WTC11 (cell line): ENCODE measurements at regions not wholly inside any gene's neighbourhood (a gene's known extent, or its start where the extent isn't known, plus 50 kb on each side); places are given as distances from the start of the nearest gene placed in this dataset.

Experiments
- NFYB ChIP-seq: sonication (generic); formaldehyde crosslinking; conservative IDR thresholded peaks from 2 replicates; pipeline ENCODE4 v1.8.0; 2022; ENCODE audit warnings: low read depth, missing genetic modification reagents
- NR2C2 ChIP-seq: sonication (generic); formaldehyde crosslinking; IDR thresholded peaks from 2 replicates; pipeline ENCODE4 v1.8.0; 2022; ENCODE audit warnings: mild to moderate bottlenecking, missing genetic modification reagents
- ZNF396 ChIP-seq: fragments of 250-450 bp; sonication (Bioruptor Pico); IDR thresholded peaks from 2 replicates; pipeline ENCODE4 v1.8.0; 2021; ENCODE audit warnings: mild to moderate bottlenecking, moderate library complexity, borderline replicate concordance
- TF ChIP-seq, protein P1 (sequence below): sonication (generic); formaldehyde crosslinking; IDR thresholded peaks from 2 replicates; pipeline ENCODE4 v1.8.1; 2023; ENCODE audit warnings: mild to moderate bottlenecking, missing genetic modification reagents, moderate library complexity
- TF ChIP-seq, protein P2 (sequence below): fragments of 200-600 bp; IDR thresholded peaks from 2 replicates; pipeline ENCODE4 v1.8.0; 2022; ENCODE audit warnings: antibody characterized with exemption
- TF ChIP-seq, protein P3 (sequence below): sonication (generic); formaldehyde crosslinking; IDR thresholded peaks from 2 replicates; pipeline ENCODE4 v1.8.1; 2023; ENCODE audit warnings: mild to moderate bottlenecking, missing genetic modification reagents, borderline replicate concordance
- TF ChIP-seq, protein P4 (sequence below): sonication (generic); formaldehyde crosslinking; IDR thresholded peaks from 2 replicates; pipeline ENCODE4 v1.8.1; 2022; ENCODE audit warnings: mild to moderate bottlenecking, missing genetic modification reagents, moderate library complexity, borderline replicate concordance

DNA sequence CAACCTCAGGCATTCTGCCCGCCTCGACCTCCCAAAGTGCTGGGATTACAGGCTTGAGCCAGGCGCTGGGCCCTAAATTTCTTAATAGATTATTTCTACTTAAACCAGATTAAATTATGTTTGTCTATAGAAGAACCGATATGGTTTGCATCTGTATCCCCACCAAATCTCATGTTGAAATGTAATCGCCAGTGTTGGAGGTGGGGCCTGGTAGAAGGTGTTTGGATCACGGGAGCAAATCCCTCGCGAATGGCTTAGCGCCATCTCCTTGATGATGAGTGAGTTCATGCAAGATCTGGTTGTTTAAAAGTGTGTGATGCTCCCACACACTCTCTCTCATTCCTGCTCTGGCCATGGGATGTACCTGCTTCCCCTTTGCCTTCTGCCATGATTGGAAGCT, 109.3 kb upstream of the NANOS1 start:
- TF ChIP-seq, protein P1, sequence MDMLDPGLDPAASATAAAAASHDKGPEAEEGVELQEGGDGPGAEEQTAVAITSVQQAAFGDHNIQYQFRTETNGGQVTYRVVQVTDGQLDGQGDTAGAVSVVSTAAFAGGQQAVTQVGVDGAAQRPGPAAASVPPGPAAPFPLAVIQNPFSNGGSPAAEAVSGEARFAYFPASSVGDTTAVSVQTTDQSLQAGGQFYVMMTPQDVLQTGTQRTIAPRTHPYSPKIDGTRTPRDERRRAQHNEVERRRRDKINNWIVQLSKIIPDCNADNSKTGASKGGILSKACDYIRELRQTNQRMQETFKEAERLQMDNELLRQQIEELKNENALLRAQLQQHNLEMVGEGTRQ (CRISPR knock-in tag), result no peak
- TF ChIP-seq NFYB (CRISPR knock-in tag) (no peak), ZNF396 (CRISPR knock-in tag) (no peak), NR2C2 (CRISPR knock-in tag) (no peak)
- TF ChIP-seq, protein P2, sequence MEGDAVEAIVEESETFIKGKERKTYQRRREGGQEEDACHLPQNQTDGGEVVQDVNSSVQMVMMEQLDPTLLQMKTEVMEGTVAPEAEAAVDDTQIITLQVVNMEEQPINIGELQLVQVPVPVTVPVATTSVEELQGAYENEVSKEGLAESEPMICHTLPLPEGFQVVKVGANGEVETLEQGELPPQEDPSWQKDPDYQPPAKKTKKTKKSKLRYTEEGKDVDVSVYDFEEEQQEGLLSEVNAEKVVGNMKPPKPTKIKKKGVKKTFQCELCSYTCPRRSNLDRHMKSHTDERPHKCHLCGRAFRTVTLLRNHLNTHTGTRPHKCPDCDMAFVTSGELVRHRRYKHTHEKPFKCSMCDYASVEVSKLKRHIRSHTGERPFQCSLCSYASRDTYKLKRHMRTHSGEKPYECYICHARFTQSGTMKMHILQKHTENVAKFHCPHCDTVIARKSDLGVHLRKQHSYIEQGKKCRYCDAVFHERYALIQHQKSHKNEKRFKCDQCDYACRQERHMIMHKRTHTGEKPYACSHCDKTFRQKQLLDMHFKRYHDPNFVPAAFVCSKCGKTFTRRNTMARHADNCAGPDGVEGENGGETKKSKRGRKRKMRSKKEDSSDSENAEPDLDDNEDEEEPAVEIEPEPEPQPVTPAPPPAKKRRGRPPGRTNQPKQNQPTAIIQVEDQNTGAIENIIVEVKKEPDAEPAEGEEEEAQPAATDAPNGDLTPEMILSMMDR, result no peak
- TF ChIP-seq, protein P3, sequence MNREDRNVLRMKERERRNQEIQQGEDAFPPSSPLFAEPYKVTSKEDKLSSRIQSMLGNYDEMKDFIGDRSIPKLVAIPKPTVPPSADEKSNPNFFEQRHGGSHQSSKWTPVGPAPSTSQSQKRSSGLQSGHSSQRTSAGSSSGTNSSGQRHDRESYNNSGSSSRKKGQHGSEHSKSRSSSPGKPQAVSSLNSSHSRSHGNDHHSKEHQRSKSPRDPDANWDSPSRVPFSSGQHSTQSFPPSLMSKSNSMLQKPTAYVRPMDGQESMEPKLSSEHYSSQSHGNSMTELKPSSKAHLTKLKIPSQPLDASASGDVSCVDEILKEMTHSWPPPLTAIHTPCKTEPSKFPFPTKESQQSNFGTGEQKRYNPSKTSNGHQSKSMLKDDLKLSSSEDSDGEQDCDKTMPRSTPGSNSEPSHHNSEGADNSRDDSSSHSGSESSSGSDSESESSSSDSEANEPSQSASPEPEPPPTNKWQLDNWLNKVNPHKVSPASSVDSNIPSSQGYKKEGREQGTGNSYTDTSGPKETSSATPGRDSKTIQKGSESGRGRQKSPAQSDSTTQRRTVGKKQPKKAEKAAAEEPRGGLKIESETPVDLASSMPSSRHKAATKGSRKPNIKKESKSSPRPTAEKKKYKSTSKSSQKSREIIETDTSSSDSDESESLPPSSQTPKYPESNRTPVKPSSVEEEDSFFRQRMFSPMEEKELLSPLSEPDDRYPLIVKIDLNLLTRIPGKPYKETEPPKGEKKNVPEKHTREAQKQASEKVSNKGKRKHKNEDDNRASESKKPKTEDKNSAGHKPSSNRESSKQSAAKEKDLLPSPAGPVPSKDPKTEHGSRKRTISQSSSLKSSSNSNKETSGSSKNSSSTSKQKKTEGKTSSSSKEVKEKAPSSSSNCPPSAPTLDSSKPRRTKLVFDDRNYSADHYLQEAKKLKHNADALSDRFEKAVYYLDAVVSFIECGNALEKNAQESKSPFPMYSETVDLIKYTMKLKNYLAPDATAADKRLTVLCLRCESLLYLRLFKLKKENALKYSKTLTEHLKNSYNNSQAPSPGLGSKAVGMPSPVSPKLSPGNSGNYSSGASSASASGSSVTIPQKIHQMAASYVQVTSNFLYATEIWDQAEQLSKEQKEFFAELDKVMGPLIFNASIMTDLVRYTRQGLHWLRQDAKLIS (CRISPR knock-in tag), result no peak
- TF ChIP-seq, protein P4, sequence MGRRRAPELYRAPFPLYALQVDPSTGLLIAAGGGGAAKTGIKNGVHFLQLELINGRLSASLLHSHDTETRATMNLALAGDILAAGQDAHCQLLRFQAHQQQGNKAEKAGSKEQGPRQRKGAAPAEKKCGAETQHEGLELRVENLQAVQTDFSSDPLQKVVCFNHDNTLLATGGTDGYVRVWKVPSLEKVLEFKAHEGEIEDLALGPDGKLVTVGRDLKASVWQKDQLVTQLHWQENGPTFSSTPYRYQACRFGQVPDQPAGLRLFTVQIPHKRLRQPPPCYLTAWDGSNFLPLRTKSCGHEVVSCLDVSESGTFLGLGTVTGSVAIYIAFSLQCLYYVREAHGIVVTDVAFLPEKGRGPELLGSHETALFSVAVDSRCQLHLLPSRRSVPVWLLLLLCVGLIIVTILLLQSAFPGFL (CRISPR knock-in tag), result no peak
